NCI-H146 (cell line): ENCODE measurements at regions not wholly inside any gene's neighbourhood (a gene's known extent, or its start where the extent isn't known, plus 50 kb on each side); places are given as distances from the start of the nearest gene placed in this dataset.
A peak's percentile ranks its signal among the peaks of the same experiment; 100 is the strongest.

Source experiments
- DNase-seq: peaks from one replicate; lab custom pipeline; 2025; lab: John Stamatoyannopoulos, UW

DNA sequence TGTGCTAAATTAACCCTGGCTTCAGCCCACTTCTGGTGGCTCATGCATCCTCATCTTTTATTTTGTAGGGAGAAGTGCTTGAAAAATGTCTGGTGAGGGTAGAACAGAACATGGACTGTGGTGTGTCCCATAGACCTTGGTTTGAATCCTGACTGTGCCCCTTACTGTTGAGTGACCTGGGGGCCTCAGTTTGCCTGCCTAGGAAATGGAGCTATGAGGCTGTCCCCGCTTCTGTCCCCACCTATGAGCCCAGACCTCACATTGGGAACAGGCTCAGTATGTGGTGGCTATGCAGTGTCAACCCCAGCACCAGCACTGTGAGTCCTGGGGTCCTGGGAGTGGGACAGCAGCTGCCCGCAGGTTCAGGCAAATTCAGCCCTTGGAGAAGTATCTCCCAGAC, 186.3 kb upstream of the GSE1 start:
- DNase-seq, result no peak

DNA sequence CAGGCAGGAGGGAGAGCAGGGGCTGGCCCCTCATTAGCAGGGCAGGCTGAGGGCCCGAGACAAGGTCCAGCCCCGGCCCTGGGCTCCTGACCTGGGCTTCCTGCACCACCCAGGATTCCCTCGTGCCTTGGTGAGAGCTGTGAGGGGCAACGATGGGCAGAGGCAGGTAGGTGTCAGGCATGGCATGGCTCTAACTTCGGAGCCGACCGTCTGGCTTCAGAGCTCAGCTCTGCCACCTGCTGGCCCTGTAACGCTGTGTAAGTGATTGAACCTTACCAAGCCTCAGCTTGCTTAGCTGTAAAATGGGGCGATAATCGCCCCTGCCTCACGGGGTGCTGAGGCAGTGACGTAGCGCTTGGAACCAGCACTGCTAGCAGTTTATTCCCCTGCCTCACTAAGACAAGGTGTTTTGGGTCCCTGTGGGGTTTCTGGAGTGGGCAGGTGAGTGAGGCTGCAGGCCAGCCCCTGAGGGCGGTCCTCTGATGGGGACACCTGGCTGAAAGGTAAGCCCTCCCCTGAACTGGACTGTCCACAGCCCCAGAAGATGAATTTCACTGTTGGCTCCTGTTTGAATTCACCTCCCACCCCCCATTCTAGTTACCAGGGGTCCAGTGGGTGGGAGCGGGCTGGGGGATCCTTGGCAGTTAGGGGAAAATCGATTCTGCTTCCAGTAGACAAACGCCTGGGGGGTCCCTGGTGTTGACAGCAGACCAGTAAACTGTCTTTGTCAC, 184.8 kb upstream of the GSE1 start:
- peak; percentile 12 for DNase-seq

DNA sequence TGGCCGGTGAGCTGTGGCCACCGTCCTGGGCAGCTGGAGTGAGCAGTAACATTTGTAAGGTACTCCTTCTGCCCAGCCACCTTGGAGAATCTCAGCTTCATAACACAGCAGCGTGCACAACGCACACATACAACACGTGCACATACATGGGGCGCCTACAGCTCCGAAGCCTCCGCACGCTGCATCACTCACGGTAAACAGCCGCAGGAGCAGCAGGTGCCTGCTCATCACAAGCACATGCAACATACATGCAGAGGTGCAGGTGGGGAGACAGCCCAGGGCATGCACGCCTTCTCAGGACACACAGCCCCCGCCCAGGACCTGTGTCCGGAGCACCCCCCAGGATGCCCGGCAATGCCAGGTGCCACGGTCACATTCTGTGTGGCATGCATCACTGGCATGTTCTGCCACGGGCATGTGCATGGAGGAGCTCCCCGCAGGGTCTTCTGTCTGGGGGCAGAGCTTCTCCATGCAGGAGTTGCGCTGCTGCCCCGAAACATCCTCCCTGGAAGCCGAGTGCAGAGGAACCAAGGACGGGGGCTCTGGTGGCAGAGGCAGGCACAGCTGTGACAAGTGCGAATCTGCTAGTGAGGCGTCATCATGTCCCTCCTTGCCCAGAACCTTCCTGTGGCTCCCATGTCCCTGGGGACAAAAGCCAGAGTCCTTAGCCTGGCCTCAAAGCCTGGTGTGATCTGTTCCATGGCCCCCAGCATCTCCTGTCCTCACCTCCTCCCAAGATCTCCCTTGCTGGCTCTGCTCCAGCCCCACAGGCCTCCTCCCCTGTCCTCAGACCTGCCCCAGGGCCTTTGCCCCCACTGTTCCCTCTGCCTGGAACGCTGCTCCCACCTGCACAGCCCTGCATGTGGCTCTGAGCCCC, 184.0 kb upstream of the GSE1 start:
- no peak for DNase-seq

DNA sequence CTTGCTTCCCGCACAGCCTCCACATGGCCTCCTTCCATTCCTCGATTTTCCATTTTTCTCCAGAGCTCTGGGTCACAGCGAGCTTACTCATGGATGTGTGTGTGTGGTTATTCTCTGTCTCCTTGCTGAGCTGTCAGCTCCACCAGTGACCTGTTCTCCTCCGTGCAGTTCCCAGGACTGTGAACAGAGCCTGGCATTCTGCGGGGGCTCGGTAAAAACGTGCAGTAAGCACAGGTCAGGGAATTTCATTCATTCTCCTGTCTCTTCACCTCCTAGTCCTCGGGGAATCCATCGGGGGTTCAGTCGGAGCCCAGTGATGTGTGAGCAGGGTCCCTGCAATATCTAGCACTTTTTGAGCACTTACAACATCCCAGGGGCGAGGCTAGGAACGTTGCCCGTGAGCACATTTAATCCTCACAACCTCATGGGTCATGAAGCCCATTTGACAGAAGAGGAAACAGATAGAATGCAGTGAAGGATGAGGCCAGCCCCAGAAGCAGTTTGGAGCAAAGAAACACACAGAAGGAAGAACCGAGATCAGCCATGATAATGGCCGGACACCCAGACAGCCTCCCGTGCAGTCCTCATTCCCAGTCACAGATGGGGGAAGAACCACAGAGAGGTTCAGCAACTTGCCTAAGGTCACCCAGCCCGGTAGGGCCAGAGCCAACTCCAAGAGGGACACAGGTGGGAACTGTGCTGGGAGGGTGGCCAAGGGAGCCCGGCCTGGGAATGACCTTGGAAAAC, 183.2 kb upstream of the GSE1 start:
- no peak for DNase-seq

DNA sequence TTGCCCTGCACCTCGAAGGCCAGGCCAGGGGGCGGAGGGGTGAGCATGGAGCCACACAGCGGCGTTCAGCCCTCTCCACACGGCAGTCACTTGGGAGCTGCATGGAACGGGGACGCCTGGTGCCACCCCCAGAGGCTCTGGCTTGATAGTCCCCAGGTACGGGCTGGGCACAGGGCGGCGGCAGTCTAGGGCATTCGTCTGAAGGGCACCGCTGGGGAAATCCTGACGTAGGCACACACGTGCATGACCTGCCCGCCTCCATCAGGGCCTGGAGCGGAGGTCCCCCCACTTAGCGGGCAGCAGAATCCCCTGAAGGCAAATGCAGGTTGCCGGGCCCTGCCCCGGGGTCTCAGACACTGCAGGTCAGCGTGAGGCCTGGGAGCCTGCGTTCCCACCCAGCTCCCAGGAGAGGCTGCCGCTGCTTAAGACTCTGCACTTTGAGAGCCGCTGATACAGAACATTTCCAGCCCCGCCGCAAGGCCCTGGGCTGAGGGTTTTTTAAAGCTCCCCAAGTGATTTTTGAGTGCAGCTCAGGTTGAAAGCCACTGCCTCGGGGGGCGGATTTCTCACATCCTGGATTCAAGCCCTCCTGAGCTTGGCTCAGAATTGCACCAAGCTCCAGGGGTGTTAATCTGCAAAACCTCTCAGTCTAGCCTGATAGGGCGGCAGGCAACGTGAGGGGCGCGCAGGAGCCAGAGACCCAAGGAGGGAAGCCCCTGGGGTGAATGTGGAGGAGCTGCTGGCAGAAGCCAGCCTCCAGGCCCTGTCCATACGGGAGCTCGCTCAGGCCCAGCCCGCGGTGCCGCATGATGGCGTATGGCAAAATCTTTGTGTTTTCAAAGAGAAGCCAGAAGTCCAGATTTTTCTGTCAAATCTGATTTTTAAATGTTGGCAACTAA, 182.3 kb upstream of the GSE1 start:
- no peak for DNase-seq

DNA sequence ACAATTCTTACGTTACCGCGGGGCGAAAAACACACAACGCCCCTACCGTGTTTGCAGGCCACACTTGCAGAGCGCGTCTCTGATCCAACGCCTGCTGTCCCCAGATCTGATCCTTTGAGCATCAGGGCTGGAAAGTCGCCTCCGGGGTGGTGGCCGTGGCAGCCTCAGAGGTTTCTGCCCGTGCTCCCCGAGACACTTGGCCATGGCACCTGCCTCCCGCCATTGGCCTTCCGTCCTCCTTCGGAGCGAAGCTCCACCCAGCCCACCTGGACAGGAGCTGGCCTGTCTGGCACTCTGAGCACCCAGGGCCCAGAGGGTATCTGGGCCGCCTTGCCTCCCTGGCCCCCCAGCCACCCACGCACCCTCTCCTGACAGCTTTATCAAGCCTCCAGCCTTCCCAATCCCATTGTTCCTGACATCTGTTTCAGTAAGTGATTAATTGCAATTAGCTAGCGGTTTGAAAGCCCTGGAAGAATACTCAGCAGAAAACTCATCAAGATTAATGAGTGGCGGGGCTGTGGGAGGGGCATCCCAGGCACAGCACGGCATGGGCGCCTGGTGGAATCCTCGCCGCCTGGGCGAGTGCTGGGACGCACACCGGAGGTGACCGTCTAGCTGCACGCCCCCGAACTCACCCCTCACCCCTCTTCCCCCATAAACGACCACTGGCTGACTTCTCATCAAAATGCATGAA, 181.5 kb upstream of the GSE1 start:
- DNase-seq, result no peak

DNA sequence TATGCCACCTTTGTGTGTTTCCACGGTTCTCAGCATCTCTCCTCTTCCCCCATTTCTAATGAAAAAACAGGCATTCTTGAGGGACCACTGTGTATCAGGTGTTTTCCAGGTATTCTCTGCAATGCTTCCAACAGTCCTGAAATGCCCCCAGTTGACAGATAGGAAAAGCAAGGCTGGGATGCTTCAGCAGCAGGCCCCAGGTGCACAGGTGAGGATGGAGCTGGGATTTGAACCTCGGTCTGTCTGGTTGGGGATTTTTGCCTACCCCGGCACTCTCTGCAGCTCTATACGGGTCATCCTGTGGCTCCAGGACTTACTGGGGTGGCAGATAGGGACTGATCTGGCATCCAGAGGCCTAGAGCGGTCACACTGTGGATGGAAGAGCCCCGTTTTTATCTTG, 180.5 kb upstream of the GSE1 start:
- DNase-seq, result no peak

DNA sequence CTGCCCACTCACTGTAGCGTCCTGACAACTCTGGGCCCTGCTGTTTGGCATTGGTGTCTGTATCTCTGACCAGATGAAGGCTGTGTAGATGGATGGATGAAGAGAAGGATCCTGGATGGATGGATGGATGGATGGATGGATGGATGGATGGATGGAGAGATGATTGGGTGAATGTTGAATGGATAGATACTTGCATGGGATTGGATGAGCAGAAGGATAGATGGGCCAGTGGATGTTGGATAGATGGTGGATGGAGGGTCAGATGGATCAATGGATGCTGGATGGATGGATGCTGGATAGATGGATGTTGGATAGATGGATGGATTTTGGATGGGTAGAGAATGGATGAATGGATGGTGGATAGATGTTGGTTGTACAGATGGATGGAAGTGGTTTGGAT, 179.6 kb upstream of the GSE1 start:
- no peak for DNase-seq

DNA sequence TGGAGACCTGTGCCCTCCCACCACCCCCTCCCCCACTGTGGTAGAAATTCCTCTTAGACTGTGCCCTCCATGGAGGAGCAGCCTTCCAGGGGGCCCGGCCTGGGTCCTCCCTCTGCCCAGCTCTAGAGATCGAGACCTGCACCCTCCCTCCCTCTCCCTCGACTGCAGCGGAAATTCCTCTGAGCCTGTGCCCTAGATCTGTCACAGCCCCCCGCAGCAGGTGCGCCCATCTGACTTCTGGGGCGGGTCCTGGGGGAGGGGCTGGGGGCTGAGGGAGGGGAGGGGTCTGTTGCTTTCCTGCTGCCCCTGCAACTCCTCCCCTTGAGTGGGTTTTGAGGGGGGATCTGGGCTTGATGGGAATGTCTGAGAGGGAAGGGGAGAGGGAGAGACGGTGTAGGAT, 177.8 kb upstream of the GSE1 start:
- DNase-seq, result no peak

DNA sequence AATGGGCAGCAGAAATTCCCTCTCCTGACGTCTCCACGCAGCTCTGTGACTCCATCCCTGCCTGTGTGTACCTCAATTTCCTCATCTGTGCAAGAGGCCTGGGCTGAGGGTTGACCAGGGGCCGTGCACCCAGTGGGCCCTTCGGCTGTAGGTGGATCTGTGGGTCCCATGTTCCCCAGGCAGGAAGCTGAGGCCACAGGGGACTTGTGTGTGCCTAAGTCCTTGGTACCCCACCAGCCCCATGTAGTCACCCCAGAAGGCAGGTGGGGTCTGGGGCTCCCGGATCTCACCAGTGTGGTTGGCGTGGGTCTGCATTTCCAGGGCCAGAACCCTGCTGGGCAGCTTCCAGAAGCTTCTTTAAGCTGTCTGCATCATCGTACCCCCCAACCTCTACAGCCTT, 177.4 kb upstream of the GSE1 start:
- no peak for DNase-seq

DNA sequence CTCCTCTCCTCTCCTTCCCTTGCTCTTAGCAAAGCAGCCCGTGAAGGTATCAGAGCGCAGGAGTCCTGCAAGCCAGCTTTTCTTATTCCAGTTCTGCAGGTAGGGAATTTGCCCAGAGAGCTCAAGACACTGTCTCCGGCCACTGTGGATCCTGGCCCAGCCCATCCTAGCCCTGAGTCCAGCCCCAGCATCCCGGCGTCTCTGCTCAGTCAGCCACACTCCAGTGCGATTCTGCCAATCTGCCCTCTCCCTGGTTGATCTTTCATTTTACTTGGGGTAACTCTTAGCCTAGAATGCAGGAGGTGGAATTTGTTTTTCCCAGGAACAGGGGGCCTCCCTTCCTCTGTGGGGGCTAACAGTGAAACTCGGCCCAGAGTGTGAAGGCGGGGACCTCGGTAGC, 176.9 kb upstream of the GSE1 start:
- DNase-seq, result no peak

DNA sequence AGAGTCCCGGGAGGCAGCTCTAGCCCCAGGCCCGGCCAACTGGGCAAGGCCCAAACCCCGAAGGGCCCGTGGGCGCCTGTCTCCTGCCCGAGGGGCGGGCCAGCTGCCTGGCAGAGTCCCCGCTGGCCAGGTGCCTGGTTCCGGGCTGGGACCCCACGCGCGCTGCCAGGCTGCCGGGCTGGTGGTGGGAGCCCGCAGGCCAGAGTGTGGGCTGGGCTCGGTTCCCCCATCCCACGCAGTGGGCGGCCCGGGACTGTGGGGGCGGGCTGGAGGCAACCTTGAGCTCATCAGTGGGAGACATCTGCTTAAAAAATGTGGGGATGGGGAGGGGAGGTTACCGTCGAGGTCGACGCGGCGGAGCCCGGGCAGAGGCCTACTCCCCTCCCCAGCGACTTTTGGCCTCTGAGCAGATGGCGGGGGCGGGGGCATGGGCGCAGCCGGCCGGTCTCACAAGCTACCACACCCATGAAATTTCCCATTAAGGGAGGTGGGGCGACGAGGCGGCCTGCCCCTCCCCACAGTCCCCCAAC, 176.4 kb upstream of the GSE1 start:
- peak; percentile 64 for DNase-seq

DNA sequence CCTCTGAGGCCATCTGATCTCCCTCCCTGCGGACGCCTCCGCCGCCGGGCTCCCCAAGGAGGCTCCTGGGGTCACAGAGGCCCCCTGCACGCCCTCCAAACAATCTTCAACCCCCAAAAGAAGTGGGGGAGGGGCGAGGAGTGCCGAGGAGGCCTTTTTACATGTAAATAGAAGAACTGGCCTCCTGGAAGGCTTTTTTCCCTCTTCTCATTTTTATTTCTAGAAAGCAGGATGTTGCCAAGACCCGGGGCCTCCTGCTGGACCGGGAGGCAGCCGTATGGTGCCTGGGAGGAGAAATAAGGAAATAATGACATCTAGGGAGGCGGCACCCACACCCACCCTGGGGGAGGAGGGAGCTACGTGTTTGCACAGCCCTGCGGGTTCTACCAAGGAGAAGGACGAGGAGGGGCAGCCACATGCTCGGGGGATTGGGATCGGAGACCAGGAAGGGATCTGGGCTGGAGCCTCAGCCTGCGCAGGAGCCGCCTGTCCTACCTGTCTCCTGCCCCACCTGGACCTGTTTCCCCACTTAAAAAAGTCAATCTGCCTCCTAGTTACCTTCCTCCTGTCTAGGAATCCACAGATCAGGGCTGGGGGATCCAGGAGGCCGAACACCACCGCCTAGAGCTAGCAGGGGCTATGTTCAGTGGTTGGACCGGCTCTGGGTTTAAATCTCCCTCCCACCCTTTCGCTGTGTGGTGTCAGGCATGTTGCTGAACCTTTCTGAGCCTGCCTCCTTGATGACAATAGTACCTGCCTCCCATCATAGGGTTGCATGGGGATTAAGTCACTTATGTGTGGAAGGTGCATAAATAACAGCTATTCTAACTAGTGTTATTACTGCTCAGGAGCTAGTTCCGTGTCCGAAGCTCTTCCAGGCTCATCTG, 175.7 kb upstream of the GSE1 start:
- DNase-seq, result peak; percentile 93

DNA sequence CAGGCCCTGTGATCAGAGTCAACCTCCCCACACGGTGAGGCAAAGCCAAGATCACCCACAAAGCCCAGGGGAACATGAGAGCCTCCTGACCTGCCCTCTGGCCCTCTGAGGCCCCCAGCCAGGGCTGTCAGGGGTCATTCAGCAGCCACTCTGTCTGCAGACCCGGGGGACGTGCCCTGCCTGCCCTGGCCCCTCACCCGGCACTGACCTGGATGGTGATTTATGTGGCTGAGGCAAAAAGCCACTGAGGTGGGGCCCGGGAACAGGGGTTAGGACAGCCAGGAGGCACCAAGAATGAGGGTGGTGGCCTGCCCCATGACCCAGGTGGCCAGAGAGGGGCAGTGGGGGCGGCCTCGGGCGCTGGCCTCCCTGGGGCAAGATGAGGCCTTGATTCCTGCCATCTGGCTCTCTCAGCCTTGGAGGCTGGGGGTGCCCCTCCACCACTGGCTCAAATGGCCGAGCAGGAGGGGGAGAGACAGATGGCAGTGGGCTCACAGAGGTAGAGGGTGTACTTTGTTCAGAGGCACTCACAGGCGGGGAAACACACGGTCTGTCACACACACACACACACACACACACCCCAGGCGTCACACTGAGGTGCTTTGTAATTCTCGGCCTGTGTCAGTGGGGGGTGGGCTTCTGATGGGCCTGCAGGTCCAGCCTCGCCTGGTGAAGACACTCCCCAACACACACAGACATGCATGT, 174.0 kb upstream of the GSE1 start:
- peak; percentile 26 for DNase-seq

DNA sequence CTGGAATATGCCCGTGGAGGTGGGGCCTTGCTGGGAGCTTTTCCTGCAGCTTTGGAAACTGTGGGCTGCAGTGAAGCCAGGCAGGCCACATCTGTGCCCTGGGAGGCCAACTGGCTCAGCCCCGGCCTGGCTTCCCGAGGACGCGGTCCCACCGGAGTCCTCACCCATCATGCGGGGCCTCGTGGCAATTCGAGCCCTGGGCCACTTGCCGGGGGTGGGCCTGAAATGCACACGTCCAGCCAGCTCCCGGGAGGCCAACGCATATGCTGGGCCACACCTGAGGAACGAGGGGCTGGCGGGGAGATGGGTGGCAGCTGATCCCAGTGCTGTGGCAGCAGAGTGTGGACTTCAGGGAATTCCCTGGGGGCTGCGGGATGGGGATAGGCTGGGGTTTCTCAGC, 172.4 kb upstream of the GSE1 start:
- DNase-seq, result no peak

DNA sequence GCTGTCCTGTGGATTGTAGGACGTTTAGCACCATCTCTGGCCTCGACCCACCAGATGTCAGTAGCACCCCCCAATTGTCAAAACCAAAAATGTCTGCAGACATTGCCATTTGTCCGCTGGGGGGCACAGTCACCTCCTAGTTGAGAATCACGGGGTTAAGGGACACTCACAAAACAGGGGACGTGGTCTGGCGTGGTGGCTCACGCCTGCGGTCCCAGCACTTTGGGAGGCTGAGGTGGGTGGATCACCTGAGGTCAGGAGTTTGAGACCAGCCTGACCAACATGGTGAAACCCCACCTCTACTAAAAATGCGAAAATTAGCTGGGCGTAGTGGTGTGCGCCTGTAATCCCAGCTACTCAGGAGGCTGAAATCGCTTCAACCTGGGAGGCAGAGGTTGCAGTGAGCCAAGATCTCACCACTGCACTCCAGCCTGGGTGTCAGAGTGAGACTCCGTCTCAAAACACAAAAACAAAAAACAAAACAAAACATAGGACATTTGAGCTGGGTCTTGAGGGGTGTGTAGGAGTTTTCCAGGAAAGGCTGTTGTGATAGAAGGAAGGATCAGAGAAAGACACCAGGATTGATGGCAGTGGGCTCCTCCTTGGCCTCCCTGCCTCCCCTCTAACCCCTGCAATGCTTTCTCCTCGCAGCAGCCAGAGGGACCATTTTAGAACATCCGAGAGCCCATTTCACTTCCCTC, 171.8 kb upstream of the GSE1 start:
- DNase-seq, result no peak

DNA sequence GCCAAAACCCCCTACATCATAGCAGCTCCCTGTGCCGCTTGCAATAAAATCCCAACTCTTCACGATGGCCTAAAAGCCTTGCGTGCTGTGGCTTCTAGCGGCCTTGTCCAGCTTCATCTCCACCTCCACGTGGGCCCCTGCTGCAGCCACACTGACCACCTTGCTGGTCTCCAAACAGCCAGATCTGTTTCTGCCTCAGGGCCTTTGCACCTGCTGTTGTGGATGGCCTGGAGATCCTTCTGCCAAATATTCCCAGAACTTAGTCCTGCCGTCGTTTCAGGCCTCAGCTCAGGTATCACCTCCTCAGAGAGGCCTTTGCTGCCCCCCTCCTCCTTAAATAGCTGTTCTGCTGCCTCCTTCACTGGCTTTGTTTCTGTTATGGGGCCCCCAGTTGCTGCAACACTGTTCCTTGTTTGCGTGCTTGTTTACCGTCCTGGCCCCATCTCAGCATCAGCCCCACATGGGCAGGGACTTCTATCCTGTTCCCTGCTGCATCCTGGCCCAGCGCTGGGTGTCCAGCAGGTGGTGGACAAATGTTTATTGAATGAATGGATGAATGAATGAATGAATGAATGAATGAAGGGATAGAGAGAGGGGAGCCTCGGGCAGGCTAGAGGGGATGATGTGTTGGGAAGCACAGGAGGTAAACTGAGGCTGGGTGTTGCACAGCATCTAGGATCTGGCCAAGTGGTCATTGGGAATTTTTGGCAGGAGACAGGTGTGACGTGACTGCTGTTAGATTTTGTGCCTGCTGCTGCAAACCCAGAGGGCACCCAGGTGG, 171.0 kb upstream of the GSE1 start:
- no peak for DNase-seq

DNA sequence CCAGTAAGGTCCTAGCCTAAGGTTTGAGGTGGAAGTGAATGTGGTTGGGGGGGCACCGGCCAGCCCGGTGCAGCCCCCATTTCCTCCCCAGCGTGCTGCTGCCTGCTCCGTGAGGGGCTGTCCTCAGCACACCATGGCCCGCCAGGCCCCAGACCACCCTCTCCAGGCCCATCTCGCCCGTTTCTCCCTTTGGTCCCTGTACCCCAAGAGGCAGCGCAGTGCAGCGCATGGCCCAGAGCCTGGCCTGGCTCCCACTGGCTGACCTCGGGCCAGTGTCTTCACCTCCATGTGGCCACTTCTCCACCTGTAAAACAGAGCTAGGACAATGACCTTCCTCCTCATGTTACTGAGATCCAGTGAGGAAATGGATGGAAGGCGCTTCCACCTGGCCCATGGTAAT, 170.0 kb upstream of the GSE1 start:
- DNase-seq, result no peak
